ENCODE measurements at regions not wholly inside any gene's neighbourhood (a gene's known extent, or its start where the extent isn't known, plus 50 kb on each side); places are given as distances from the start of the nearest gene placed in this dataset.
"Not testable (repeated sequence)": the region's sequence is repeated elsewhere in the genome, so short reads cannot be mapped to it uniquely, and the experiment has no call there.

DNA sequence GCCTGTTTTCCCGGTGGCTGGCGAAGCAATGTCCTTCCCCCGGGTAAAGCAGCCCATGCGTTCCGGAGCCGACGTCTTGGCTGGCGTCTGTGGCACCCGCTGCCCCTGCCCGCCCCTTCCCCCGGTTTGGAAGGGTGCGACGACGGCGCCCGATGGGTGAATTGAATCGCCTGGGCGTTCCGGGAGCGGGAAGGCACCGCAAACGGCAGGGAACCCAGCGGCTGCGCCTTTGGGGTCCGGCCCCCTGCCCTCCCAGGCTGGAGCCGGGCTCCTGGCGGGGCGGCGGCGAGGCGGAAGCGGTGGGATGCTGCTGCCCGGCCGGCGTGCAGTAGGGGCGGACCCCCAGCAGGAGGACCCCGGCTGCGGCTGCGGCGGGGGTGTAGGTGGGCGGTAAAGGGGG is 123.6 kb upstream of the RHOU start:
- not testable (repeated sequence) for DNase-seq

DNA sequence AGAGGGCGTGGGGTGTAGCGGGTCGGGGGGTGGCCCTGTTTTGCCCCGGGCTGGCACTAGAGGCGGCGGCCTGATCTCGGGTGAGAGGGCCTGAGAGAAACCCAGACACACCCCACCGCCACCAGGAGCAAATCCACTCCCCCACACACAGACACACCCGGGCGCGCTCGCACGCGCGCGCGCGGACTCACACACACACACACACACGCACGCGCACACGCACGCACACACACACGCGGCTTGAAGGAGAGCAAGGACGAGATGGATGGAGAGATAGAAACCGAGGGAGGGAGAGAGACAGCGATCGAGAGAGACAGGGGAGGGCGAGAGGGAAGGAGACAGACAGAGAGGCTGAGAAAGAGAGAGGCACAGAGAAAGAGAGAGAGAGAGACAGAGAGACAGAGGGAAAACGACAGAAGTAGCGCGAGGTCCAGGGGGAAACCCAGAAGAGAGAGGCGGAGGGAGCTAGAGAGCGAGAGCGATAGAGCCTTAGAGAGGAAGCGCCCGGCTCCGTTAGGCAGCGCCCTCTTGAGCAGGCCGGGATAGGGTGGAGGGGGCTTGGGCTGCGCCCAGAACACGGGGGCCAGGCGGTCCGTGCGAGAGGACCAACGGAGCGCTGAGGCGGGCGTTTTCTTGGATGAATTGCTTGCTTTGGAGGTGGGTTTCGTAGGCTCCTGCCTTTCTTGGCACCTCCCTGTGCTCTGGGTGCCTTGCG is 113.1 kb upstream of the RHOU start:
- DNase-seq, result not testable (repeated sequence)

DNA sequence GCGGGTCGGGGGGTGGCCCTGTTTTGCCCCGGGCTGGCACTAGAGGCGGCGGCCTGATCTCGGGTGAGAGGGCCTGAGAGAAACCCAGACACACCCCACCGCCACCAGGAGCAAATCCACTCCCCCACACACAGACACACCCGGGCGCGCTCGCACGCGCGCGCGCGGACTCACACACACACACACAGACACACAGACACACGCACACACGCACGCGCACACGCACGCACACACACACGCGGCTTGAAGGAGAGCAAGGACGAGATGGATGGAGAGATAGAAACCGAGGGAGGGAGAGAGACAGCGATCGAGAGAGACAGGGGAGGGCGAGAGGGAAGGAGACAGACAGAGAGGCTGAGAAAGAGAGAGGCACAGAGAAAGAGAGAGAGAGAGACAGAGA is 108.8 kb upstream of the RHOU start:
- not testable (repeated sequence) for DNase-seq

DNA sequence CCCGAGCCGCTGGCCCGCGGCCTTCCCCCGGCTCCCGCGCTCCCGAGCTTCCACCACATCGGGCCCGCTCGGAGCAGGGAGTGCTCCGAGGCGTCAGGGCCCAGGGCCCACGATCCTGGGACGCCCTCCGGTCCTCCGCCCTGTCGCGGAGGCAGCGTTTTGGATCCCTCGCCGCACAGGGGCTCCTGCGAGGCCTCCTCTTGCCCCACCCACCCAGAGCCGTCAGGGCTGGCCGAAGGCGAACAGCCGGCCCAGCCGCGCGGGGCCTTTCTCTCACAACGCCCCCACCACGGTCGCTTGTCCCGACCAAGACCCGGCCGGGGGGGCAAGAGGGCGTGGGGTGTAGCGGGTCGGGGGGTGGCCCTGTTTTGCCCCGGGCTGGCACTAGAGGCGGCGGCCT is 102.4 kb upstream of the RHOU start:
- DNase-seq, result not testable (repeated sequence)

DNA sequence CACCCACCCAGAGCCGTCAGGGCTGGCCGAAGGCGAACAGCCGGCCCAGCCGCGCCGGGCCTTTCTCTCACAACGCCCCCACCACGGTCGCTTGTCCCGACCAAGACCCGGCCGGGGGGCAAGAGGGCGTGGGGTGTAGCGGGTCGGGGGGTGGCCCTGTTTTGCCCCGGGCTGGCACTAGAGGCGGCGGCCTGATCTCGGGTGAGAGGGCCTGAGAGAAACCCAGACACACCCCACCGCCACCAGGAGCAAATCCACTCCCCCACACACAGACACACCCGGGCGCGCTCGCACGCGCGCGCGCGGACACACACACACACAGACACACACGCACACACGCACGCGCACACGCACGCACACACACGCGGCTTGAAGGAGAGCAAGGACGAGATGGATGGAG is 100.0 kb upstream of the RHOU start:
- not testable (repeated sequence) for DNase-seq

DNA sequence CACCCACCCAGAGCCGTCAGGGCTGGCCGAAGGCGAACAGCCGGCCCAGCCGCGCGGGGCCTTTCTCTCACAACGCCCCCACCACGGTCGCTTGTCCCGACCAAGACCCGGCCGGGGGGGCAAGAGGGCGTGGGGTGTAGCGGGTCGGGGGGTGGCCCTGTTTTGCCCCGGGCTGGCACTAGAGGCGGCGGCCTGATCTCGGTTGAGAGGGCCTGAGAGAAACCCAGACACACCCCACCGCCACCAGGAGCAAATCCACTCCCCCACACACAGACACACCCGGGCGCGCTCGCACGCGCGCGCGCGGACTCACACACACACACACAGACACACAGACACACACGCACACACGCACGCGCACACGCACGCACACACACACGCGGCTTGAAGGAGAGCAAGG is 97.8 kb upstream of the RHOU start:
- not testable (repeated sequence) for DNase-seq

DNA sequence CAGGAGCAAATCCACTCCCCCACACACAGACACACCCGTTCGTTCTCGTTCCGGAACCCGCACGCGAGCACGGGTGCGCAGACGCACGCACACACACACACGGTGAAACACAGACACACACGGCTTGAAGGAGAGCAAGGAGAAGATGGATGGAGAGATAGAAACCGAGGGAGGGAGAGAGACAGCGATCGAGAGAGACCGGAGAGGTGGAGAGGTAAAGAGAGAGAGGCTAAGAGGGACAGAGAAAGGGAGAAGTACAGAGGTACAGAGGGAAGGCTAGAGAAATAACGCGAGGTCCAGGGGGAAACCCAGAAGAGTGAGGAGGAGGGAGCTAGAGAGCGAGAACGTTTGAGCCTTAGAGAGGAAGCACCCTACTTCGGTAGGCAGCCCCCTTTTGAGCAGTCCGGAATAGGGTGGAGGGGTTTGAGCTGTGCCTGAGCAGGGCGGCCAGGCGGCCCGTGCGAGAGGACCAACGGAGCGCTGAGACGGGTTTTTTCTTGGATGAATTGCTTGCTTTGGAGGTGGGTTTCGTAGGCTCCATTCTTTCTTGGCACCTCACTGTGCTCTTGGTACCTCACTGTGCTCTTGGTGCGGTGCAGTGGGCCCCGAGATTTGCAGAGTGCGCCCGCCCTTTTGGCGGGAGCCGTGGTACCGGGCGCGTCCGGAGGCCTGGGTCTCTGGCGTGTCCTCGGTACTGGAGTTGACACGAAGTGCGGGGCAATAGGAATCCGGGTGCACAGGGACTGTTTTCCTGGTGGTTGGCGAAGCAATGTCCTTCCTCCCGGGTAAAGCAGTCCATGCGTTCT is 88.4 kb upstream of the RHOU start:
- peak; percentile 33 for DNase-seq

DNA sequence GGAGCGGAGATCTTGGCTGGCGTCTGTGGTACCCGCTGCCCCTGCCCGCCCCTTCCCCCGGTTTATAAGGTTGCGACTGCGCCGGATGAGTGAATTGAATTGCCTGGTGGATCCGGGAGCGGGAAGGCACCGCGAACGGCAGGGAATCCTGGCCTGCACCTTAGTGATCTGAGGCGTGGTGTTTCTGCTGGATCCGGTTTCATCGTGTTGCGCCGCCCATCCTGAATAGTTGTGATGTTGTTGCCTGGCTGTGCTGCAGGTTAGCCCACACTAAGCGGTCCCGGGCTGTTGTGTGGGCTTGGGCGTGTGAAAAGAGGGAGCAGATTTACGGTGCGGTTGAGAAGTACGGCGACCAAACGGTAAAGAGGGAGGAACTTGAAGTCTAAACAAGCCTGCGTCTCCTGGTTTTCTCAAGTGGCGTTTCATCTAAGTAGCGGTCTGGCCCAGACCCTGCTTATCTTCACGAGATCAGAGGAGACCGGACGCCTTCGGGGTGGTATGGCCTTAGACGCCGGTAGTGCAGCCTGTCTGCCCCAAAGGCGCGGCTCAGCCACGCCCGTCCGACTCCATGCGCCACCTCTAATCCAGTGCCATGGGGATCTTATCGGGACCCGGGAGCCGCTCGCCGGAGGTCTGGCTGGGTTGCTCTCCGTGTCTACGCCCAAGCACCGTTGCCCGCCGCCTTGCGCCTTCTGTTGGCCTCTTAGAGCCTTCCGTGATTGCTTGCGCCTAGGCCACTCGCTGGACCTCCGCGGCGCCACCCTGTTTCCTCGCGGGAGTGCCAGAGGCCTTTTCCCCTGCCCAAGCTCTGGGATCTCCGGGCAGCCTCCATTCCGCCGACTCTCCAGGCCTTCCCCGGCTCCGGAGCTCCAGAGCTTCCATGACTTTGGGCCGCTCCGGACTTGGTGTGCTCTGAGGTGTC is 87.5 kb upstream of the RHOU start:
- peak; percentile 45 for DNase-seq

DNA sequence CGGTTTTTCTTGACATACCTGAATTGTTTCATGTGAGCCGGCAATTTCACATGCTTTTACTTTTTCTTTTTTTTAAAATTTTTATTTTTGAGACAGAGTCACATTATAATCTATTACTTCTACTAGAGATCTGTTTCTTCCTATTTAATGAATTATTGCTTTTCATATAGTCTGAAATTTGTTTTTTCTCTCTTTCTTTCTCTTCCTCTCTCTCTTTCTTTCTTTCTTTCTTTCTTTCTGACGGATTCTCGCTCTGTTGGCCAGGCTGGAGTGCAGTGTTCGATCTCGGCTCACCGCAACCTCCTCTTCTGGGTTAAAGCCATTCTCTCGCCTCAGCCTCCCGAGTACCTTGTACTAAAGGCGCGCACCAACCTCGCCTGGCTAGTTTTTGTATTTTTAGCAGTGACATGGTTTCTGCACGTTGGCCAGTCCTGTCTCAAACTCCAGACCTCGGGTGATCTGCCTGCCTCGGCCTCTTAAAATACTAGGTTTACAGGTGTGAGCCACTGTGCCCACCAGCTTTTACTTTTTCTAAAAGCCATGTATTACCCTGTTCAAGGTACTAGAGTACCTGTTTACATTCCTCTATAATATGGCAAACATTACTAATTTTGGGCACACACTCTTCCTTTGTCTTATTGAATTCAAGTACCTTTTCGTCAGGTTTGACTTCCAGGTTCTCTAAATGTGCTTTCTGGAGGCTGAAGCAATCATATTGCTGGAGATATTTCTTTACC is 86.5 kb upstream of the RHOU start:
- DNase-seq, result no peak

DNA sequence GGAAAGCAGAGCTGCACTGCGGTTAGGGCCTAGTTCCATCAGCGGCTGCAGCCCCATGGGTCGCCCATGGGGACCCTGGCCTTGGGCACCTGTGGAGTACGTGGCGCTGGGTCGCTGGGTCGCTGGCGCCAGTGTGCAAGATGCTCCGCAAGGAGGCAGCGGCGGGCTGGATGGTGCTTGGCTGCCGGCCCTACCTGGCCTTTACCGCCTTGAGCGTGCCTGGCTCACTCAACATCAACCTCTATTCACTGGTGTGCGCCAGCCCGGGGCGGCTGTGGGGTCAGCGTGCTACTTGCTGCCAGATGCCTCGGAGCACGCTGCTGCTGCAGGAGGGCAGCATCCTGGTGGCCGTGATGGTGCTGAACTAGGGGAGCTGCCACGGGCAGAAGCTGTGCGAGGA is 85.1 kb upstream of the RHOU start:
- DNase-seq, result no peak

DNA sequence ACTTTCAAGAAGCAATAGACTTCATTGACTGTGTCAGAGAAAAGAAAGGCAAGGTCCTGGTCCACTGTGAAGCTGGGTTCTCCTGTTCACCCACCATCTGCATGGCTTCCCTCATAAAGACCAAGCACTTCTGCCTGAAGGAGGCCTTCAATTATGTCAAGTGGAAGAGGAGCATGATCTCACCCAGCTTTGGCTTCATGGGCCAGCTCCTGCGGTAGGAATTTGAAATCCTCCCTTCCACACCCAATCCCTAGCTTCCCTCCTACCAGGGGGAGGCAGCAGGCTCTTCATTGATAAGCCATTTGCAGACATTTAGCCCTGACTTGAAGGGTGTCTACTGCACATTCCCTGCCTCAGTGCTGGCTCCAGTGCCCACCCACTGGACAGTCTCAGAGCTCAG is 84.3 kb upstream of the RHOU start:
- no peak for DNase-seq

DNA sequence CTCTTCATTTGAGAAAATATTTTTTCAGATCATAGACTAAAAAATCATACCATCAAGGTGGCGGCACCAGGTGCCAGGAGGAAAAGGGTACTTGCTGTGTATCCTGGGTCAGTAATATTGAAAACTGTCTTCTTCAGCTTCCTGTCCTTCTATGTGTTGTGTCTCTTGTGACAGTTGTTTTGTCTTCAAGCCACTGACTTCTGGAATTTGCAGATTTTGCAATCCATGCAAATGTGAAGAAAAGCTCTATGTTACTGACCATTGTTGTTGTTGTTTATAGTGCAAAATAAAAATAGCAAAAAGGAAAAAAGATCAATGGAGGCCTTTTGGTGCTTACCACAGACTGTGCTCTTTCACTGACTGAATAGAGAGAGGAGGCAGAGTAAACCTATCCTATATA is 83.2 kb upstream of the RHOU start:
- no peak for DNase-seq

DNA sequence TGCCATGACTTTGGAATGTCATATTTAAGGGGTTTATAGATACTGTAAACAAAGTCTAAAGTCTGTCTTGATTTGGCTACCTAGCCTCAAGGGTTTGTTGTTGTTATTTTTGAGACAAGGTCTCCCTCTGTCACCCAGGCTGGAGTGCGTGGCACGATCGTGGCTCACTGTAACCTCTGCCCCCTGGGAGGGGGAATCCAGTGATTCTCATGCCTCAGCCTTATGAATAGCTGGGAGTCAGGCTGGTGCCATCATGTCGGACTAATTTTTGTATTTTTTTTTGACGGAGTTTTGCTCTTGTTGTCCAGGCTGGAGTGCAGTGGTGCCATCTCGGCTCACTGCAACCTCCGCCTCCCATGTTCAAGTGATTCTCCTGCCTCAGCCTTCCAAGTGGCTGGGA is 82.2 kb upstream of the RHOU start:
- DNase-seq, result not testable (repeated sequence)

DNA sequence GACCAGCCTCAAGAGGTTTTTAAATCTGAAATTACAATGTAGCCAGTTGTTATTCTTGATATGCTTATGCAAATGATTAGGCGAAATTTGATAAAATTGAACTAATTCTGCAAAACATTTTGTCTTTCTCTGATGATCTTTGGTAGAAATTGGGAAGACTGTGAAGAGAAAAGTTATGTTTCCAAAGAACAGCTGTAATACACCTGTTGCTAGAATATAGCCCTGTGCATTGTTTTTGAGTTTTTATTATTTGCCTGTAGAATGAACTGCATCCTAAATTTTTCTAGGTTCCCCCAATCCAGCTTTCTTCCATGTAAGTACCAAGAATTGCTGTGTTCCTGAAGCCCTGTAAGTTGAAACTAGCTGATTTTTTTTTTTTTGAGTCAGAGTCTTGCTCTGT is 81.5 kb upstream of the RHOU start:
- DNase-seq, result no peak

DNA sequence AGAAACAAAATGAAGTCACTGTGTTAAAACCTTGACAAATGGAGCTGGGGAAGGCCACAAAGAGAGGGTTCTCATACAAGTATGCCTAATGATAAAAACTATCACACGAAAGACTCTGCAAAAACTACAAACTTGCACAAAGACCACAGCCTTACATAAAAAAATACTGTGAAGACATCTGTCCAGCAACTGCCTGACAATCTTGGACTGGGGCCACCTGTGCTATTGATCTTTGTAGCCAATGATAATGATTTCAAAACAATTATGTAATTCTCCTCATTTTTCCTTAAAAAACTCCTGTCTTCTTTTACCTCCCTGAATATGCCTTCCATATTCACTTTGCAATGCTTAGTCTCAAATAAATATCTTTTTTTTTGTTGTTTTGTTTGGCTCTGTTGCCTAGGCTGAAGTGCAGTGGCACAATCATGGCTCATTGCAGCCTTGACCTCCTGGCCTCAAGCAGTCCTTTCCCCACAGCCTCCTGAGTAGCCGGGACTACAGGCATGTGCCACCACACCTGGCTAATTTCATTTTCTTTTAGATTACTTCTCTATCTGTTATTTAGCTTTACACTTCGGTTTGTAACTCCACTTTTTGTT is 79.4 kb upstream of the RHOU start:
- DNase-seq, result no peak

DNA sequence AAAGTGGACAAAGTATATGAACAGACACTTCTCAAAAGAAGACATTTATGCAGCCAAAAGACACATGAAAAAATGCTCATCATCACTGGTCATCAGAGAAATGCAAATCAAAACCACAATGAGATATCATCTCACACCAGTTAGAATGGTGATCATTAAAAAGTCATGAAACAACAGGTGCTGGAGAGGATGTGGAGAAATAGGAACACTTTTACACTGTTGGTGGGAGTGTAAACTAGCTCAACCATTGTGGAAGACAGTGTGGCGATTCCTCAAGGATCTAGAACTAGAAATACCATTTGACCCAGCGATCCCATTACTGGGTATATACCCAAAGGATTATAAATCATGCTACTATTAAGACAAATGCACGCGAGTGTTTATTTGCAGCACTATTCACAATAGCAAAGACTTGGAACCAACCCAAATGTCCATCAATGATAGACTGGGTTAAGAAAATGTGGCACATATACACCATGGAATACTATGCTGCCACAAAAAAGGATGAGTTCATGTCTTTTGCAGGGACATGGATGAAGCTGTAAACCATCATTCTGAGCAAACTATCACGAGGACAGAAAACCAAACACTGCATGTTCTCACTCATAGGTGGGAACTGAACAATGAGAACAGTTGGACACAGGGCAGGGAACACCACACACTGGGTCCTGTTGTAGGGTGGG is 73.1 kb upstream of the RHOU start:
- not testable (repeated sequence) for DNase-seq

DNA sequence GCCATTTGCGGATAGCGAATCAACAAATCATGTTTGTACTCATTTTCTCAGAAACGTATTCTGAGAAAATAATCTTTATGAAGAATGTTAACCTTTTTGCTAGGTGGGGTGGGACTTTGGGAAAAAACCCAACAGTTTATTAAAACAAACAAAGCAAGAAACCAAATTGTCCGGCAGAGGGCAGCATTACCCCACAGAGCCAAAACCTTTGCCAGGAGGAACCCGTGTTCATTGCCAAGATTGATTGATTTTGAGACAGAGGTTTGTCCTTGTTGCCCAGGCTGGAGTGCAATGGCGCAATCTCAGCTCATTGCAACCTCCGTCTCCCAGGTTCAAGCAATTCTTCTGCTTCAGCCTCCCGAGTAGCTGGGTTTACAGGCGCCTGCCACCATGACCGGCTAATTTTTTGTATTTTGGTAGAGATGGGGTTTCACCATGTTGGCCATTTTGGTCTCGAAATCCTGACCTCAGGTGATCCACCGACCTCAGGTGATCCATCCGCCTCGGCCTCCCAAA is 70.8 kb upstream of the RHOU start:
- peak; percentile 66 for DNase-seq

DNA sequence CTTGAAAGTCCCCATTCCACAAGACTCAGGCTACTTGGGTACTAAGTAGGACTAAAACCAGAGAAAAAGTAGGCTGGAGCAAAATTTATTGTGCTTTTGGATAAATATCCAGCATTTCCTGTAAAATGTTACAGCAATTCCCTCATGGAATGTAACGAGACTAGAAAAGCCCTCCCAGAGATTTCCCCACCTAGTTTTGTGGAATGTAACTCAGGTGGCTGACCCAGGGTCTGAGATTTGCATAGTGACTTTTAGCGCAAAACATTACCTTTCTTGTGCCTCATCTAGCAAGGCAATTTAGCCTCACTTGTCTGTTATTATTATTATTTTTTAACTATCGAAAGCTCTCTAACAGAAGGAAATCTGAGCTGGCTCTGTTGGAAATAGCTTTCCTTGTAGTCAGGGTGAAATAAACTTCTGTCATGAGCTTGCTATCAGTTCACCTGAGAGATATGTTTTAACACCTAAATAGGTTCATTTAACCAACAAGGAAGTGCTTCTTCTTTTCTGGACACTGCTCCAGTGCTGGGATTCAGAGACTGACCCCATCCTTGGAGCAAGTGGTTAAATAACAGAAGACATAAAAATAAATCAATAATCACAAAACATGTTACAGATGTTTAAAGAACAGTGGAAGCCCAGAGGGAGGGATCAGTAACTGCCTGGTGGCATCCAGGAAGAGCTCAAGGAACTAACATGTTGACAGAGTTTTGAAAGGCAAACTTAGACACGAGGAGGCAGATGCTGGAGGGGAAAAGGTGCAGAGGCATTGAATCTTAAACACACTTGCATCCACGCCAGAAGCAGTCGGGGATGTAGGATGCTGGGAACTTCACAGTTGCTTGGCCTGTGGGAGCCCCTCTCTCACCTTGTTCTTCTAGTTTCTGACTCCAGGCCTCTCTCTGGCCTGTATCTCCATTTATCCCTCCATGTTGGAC is 68.3 kb upstream of the RHOU start:
- no peak for DNase-seq

DNA sequence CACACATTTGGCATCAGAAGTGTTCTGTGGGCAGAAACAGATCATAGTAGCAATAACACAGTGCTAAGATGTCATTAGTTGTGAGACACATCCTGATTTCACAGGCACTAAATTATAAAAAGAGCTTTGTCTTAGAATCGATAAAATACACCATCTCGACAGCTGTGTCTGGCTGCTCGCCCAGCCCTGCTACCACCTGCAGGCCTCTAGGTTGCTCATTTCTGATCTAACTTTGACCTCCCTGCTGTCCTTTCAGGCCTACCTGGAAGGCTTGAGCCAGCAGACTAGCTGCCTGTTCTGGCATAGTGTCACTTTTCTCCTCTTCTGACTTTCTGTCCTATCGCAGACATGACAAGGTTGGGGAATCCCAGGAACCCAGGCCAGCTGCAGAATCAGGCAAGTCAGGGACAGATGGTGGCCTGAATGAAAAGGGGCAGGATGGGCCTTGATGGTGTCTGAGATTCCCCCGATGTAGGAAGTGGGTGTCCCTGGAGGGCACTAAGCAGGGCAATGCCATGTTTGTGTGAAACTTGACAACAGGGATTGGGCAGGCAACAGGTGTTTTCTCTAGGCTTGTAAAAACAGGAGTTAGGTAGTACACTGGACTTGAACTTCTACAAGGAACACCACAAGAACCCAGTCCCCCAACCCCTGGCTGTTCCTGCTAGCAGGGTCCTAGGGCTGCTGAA is 66.6 kb upstream of the RHOU start:
- no peak for DNase-seq

DNA sequence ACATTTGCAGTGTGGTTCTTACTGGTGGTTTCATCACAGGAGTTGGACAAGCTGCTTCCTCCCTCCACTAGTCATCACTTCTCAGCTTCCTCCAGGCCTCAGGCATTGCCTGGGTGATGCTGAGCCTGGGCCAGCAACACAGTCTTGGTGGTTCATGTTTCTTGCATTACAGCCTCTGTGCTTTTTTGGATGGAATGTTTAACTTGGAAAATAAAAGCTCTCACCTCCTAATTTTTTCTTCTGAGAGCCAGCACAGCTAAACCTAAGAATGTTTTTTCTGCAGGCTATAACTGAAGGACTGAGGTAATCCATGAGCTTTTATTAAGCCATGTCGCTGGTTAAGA is 66.1 kb upstream of the RHOU start:
- peak; percentile 65 for DNase-seq
